GM12872 (cell line): ENCODE measurements at regions not wholly inside any gene's neighbourhood (a gene's known extent, or its start where the extent isn't known, plus 50 kb on each side); places are given as distances from the start of the nearest gene placed in this dataset.

Source experiments
- CTCF ChIP-seq: IDR thresholded peaks from 3 replicates; pipeline ENCODE4 v1.5.1; 2011; ENCODE audit warnings: low read depth, mild to moderate bottlenecking, low read length, moderate library complexity; ENCODE audit not compliant: insufficient read depth

DNA sequence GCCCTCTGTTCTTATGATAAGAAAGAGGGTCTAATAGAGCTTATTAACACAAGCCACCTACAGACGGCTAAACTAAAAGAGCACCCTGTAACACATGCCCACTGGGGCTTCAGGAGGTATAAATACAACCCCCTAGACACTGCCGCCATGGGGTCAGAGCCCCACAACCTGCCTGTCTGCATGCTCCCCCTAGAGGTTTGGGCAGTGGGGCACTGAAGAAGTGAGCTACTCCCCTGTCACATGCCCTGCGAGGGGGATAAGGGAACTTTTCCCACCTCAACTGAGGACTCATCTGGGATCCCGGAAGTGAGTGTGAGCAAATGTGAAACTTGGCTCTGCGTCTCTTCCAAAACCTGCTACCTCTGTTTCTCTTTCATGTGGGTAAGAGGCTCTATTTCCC, 334.5 kb downstream of the ADAM29 start:
- TF ChIP-seq CTCF = no peak

- TF ChIP-seq CTCF = peak; percentile 36; the same call in 1 of the 3 replicates
These were observed 335.2 kb downstream of the ADAM29 start for GRCh38 chr4:175253184-175253902.

DNA sequence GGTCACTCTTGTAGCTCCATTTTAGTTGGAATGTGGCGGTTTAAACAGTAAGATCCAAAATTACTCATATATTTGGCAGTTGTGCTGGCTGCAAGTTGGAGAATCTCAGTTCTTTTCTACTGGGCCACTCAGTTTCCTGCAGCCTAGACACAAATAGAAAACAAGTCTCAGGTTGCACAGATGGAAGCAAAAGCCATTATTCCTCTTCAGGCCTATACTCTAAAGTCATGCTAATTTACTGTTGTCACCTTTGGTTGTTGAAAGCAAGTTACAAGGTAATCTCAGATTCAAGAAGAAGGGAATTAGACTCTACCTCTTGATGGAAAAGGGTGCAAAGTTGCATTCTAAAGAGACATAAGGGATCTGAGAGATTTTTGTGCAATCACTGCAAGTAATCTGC, 345.4 kb downstream of the ADAM29 start:
- TF ChIP-seq CTCF = no peak

- no peak for TF ChIP-seq CTCF
These were observed 353.0 kb downstream of the ADAM29 start for GRCh38 chr4:175271010-175271630.

- TF ChIP-seq CTCF = no peak
These were observed 356.0 kb downstream of the ADAM29 start for GRCh38 chr4:175273995-175274753.

GRCh38 chr4:175277816-175278215, 359.7 kb downstream of the ADAM29 start:
- TF ChIP-seq CTCF = no peak

DNA sequence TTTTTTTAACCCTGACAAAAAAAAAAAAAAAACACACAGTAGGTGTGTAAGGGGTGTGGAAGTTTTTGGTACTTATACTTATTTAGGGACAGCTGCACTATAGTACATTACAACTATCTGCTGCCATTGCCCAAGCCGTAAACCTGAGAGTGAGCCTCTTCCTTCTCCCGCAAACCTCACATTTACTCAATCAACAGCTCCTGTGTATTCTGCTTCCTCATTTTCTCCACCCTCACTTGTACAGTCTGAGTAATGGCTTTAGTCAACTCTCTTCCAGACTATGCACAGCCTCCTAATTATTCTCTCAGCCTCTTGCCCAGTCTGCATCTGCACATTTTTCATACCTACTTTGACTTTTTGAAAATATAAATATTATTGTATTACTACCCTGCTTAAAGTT, 362.0 kb downstream of the ADAM29 start:
- no peak for TF ChIP-seq CTCF
